Fibroblast of villous mesenchyme (primary cell): ENCODE measurements at regions not wholly inside any gene's neighbourhood (a gene's known extent, or its start where the extent isn't known, plus 50 kb on each side); places are given as distances from the start of the nearest gene placed in this dataset.

Experiments
- DNase-seq: peaks from one replicate; pipeline ENCODE4 v3.0.0-alpha.2; 2010; ENCODE audit warnings: low read depth
- H3K4me3 ChIP-seq: 2 replicates; pipeline ENCODE4 v1.5.1; 2011; ENCODE audit warnings: low read depth, mild to moderate bottlenecking, low read length
- CTCF ChIP-seq: IDR thresholded peaks from 2 replicates; pipeline ENCODE4 v1.5.1; 2012; ENCODE audit warnings: low read depth, mild to moderate bottlenecking, low read length; ENCODE audit not compliant: insufficient read depth

- no peak for TF ChIP-seq CTCF
- H3K4me3 ChIP-seq, result no peak overlapping the region
Measured at GRCh38 chr13:72657379-72657778, 70.0 kb downstream of the MZT1 start.

GRCh38 chr13:72656357-72656756 is 71.1 kb downstream of the MZT1 start:
- no peak overlapping the region for H3K4me3 ChIP-seq
- no peak for DNase-seq
- no peak for TF ChIP-seq CTCF

More at GRCh38 chr13:72657379-72657778, 70.0 kb downstream of the MZT1 start:
- DNase-seq, result no peak

GRCh38 chr13:72653506-72653905 is 73.9 kb downstream of the MZT1 start:
- no peak for DNase-seq
- TF ChIP-seq CTCF, result no peak
- H3K4me3 ChIP-seq, result no peak overlapping the region

- no peak for DNase-seq
- no peak for TF ChIP-seq CTCF
- no peak overlapping the region for H3K4me3 ChIP-seq
Measured at GRCh38 chr13:72652681-72653080, 74.7 kb downstream of the MZT1 start.

- DNase-seq, result no peak
Measured at GRCh38 chr13:72651144-72651543, 76.3 kb downstream of the MZT1 start.

GRCh38 chr13:72650051-72650700 is 77.3 kb downstream of the MZT1 start:
- no peak overlapping the region for H3K4me3 ChIP-seq
- no peak for TF ChIP-seq CTCF
- no peak for DNase-seq

More at GRCh38 chr13:72651144-72651543, 76.3 kb downstream of the MZT1 start:
- no peak for TF ChIP-seq CTCF
- H3K4me3 ChIP-seq, result no peak overlapping the region
